HG02981 (cell line): ENCODE measurements at regions not wholly inside any gene's neighbourhood (a gene's known extent, or its start where the extent isn't known, plus 50 kb on each side); places are given as distances from the start of the nearest gene placed in this dataset.
"Not testable (repeated sequence)": the region's sequence is repeated elsewhere in the genome, so short reads cannot be mapped to it uniquely, and the experiment has no call there.

Experiments
- ATAC-seq: cut with Tn5 transposase; IDR thresholded peaks from one replicate; pipeline ENCODE4 v1.9.1; 2021; ENCODE audit warnings: mild to moderate bottlenecking, moderate library complexity; ENCODE audit not compliant: unreplicated experiment

- no peak for ATAC-seq
Measured at GRCh38 chr5:138649316-138649720, 74.1 kb upstream of the HSPA9 start.

- ATAC-seq: no peak
Measured at GRCh38 chr5:138648841-138649240, 73.6 kb upstream of the HSPA9 start.

- ATAC-seq: no peak
Measured at GRCh38 chr5:138647794-138648410, 72.7 kb upstream of the HSPA9 start.

GRCh38 chr5:138647261-138647788 is 72.1 kb upstream of the HSPA9 start:
- ATAC-seq: no peak

- ATAC-seq: no peak
Measured at GRCh38 chr5:138646671-138647070, 71.5 kb upstream of the HSPA9 start.

GRCh38 chr5:138645778-138646575 is 70.8 kb upstream of the HSPA9 start:
- ATAC-seq: no peak

- no peak for ATAC-seq
Measured at GRCh38 chr5:138643040-138643791, 68.0 kb upstream of the HSPA9 start.

GRCh38 chr5:138641547-138642298 is 66.5 kb upstream of the HSPA9 start:
- ATAC-seq: no peak

GRCh38 chr5:138640646-138641254 is 65.5 kb upstream of the HSPA9 start:
- ATAC-seq: no peak

GRCh38 chr5:138640138-138640537 is 64.9 kb upstream of the HSPA9 start:
- no peak for ATAC-seq

- no peak for ATAC-seq
Measured at GRCh38 chr5:138639326-138639725, 64.1 kb upstream of the HSPA9 start.

- no peak for ATAC-seq
Measured at GRCh38 chr5:138637256-138637655, 62.1 kb upstream of the HSPA9 start.

GRCh38 chr5:138636398-138636944 is 61.3 kb upstream of the HSPA9 start:
- no peak for ATAC-seq

GRCh38 chr5:138635708-138636107 is 60.5 kb upstream of the HSPA9 start:
- no peak for ATAC-seq

- no peak for ATAC-seq
Measured at GRCh38 chr5:138635265-138635664, 60.1 kb upstream of the HSPA9 start.

- ATAC-seq: not testable (repeated sequence)
Measured at GRCh38 chr5:138634804-138635203, 59.6 kb upstream of the HSPA9 start.

- no peak for ATAC-seq
Measured at GRCh38 chr5:138632900-138633489, 57.8 kb upstream of the HSPA9 start.

GRCh38 chr5:138631096-138631928 is 56.1 kb upstream of the HSPA9 start:
- no peak for ATAC-seq

GRCh38 chr5:138629392-138629791 is 54.2 kb upstream of the HSPA9 start:
- ATAC-seq: no peak
